ENCODE measurements at regions not wholly inside any gene's neighbourhood (a gene's known extent, or its start where the extent isn't known, plus 50 kb on each side); places are given as distances from the start of the nearest gene placed in this dataset.

- Histone ChIP-seq H3K27me3 (peaks cover 6% of the 10 kb centered on the region; the same call in 1 of the 2 replicates), H3K36me3 (no peaks in the 10 kb centered on the region)
These were observed 197.7 kb downstream of the CD47 start for GRCh38 chr3:107892955-107893624.

GRCh38 chr3:107884719-107885460, 205.9 kb downstream of the CD47 start:
- peak; percentile 28 for DNase-seq
- Histone ChIP-seq H3K27me3 (no peaks in the 10 kb centered on the region), H3K9me3 (peaks cover 2% of the 10 kb centered on the region; the same call in 1 of the 2 replicates), H3K36me3 (no peaks in the 10 kb centered on the region), H3K4me3 (no peak overlapping the region)

More at GRCh38 chr3:107892955-107893624, 197.7 kb downstream of the CD47 start:
- H3K4me3 ChIP-seq: no peak overlapping the region
- peaks cover 2% of the 10 kb centered on the region; the same call in 1 of the 2 replicates for H3K9me3 ChIP-seq
- DNase-seq: no peak

GRCh38 chr3:107884028-107884427, 206.8 kb downstream of the CD47 start:
- no peaks in the 10 kb centered on the region for H3K27me3 ChIP-seq
- no peak overlapping the region for H3K4me3 ChIP-seq
- no peaks in the 10 kb centered on the region for H3K36me3 ChIP-seq
- peaks cover under 1% of the 10 kb centered on the region; the same call in 1 of the 2 replicates for H3K9me3 ChIP-seq
- DNase-seq: no peak

- Histone ChIP-seq H3K27me3 (no peaks in the 10 kb centered on the region), H3K4me3 (no peak overlapping the region), H3K9me3 (no peaks in the 10 kb centered on the region), H3K36me3 (no peaks in the 10 kb centered on the region)
- no peak for DNase-seq
These were observed 207.9 kb downstream of the CD47 start for GRCh38 chr3:107882881-107883280.

- DNase-seq: no peak
- no peak overlapping the region for H3K4me3 ChIP-seq
- H3K27me3 ChIP-seq: no peaks in the 10 kb centered on the region
- no peaks in the 10 kb centered on the region for H3K9me3 ChIP-seq
- no peaks in the 10 kb centered on the region for H3K36me3 ChIP-seq
These were observed 208.6 kb downstream of the CD47 start for GRCh38 chr3:107882261-107882660.

GRCh38 chr3:107881509-107881908, 209.3 kb downstream of the CD47 start:
- Histone ChIP-seq H3K9me3 (no peaks in the 10 kb centered on the region), H3K4me3 (no peak overlapping the region), H3K27me3 (no peaks in the 10 kb centered on the region; the same call in 1 of the 2 replicates), H3K36me3 (no peaks in the 10 kb centered on the region)
- no peak for DNase-seq

GRCh38 chr3:107880702-107881101, 210.1 kb downstream of the CD47 start:
- Histone ChIP-seq H3K27me3 (no peaks in the 10 kb centered on the region; the same call in 1 of the 2 replicates), H3K9me3 (no peaks in the 10 kb centered on the region), H3K36me3 (no peaks in the 10 kb centered on the region), H3K4me3 (no peak overlapping the region)
- DNase-seq: no peak

GRCh38 chr3:107877936-107878335, 212.9 kb downstream of the CD47 start:
- Histone ChIP-seq H3K9me3 (no peaks in the 10 kb centered on the region), H3K4me3 (no peak overlapping the region), H3K27me3 (no peaks in the 10 kb centered on the region; the same call in 1 of the 2 replicates), H3K36me3 (no peaks in the 10 kb centered on the region)
- DNase-seq: no peak

GRCh38 chr3:107870943-107871638, 219.7 kb downstream of the CD47 start:
- no peak for DNase-seq
- H3K36me3 ChIP-seq: no peaks in the 10 kb centered on the region
- H3K27me3 ChIP-seq: no peaks in the 10 kb centered on the region
- H3K9me3 ChIP-seq: no peaks in the 10 kb centered on the region
- H3K4me3 ChIP-seq: no peak overlapping the region

GRCh38 chr3:107870096-107870495, 220.7 kb downstream of the CD47 start:
- Histone ChIP-seq H3K4me3 (no peak overlapping the region), H3K36me3 (no peaks in the 10 kb centered on the region), H3K27me3 (no peaks in the 10 kb centered on the region), H3K9me3 (no peaks in the 10 kb centered on the region)
- no peak for DNase-seq

GRCh38 chr3:107868449-107868848, 222.4 kb downstream of the CD47 start:
- H3K4me3 ChIP-seq: no peak overlapping the region
- no peaks in the 10 kb centered on the region for H3K9me3 ChIP-seq
- DNase-seq: no peak

GRCh38 chr3:107861904-107862303, 228.9 kb downstream of the CD47 start:
- peaks cover 5% of the 10 kb centered on the region; the same call in 1 of the 2 replicates for H3K27me3 ChIP-seq
- no peak overlapping the region for H3K4me3 ChIP-seq
- no peak for DNase-seq
- no peaks in the 10 kb centered on the region for H3K36me3 ChIP-seq
- no peaks in the 10 kb centered on the region for H3K9me3 ChIP-seq

More at GRCh38 chr3:107868449-107868848, 222.4 kb downstream of the CD47 start:
- Histone ChIP-seq H3K36me3 (no peaks in the 10 kb centered on the region), H3K27me3 (no peaks in the 10 kb centered on the region)

GRCh38 chr3:107861422-107861821, 229.4 kb downstream of the CD47 start:
- no peak overlapping the region for H3K4me3 ChIP-seq
- no peak for DNase-seq
- H3K36me3 ChIP-seq: no peaks in the 10 kb centered on the region
- H3K9me3 ChIP-seq: no peaks in the 10 kb centered on the region
- peaks cover 5% of the 10 kb centered on the region; the same call in 1 of the 2 replicates for H3K27me3 ChIP-seq
